GM21423 (cell line): ENCODE measurements at regions not wholly inside any gene's neighbourhood (a gene's known extent, or its start where the extent isn't known, plus 50 kb on each side); places are given as distances from the start of the nearest gene placed in this dataset.
"Not testable (repeated sequence)": the region's sequence is repeated elsewhere in the genome, so short reads cannot be mapped to it uniquely, and the experiment has no call there.

Experiments used
- ATAC-seq: cut with Tn5 transposase; IDR thresholded peaks from one replicate; pipeline ENCODE4 v1.9.1; 2021; ENCODE audit warnings: mild to moderate bottlenecking, moderate library complexity; ENCODE audit not compliant: unreplicated experiment

GRCh38 chr20:16863303-16863702 is 115.1 kb downstream of the OTOR start:
- no peak for ATAC-seq

GRCh38 chr20:16864069-16864468 is 115.9 kb downstream of the OTOR start:
- no peak for ATAC-seq

GRCh38 chr20:16864963-16865362 is 116.8 kb downstream of the OTOR start:
- no peak for ATAC-seq

GRCh38 chr20:16865406-16865805 is 117.2 kb downstream of the OTOR start:
- ATAC-seq = no peak

GRCh38 chr20:16873124-16873523 is 125.0 kb downstream of the OTOR start:
- not testable (repeated sequence) for ATAC-seq

- no peak for ATAC-seq
These were observed 128.9 kb downstream of the OTOR start for GRCh38 chr20:16877053-16877554.

- no peak for ATAC-seq
These were observed 137.6 kb downstream of the OTOR start for GRCh38 chr20:16885746-16886145.

- ATAC-seq = no peak
These were observed 150.3 kb downstream of the OTOR start for GRCh38 chr20:16898433-16898832.

GRCh38 chr20:16902662-16903061 is 154.5 kb downstream of the OTOR start:
- no peak for ATAC-seq

- no peak for ATAC-seq
These were observed 156.6 kb downstream of the OTOR start for GRCh38 chr20:16904751-16905150.

- no peak for ATAC-seq
These were observed 166.1 kb downstream of the OTOR start for GRCh38 chr20:16914277-16914676.

GRCh38 chr20:16916165-16916564 is 168.0 kb downstream of the OTOR start:
- ATAC-seq = no peak

GRCh38 chr20:16917636-16918035 is 169.5 kb downstream of the OTOR start:
- ATAC-seq = no peak

- ATAC-seq = no peak
These were observed 170.2 kb downstream of the OTOR start for GRCh38 chr20:16918366-16918765.

GRCh38 chr20:16919841-16920240 is 171.7 kb downstream of the OTOR start:
- no peak for ATAC-seq

- ATAC-seq = no peak
These were observed 174.7 kb downstream of the OTOR start for GRCh38 chr20:16922834-16923233.

- no peak for ATAC-seq
These were observed 178.7 kb downstream of the OTOR start for GRCh38 chr20:16926626-16927430.

GRCh38 chr20:16929756-16930155 is 181.6 kb downstream of the OTOR start:
- ATAC-seq = no peak

- ATAC-seq = no peak
These were observed 182.5 kb downstream of the OTOR start for GRCh38 chr20:16930656-16931055.

- ATAC-seq = no peak
These were observed 190.9 kb downstream of the OTOR start for GRCh38 chr20:16939051-16939450.

- no peak for ATAC-seq
These were observed 192.5 kb downstream of the OTOR start for GRCh38 chr20:16940701-16941100.

- no peak for ATAC-seq
These were observed 193.9 kb downstream of the OTOR start for GRCh38 chr20:16942051-16942450.

- ATAC-seq = no peak
These were observed 194.6 kb downstream of the OTOR start for GRCh38 chr20:16942756-16943155.
